GM20000 (cell line): ENCODE measurements at regions not wholly inside any gene's neighbourhood (a gene's known extent, or its start where the extent isn't known, plus 50 kb on each side); places are given as distances from the start of the nearest gene placed in this dataset.

Experiments
- DNase-seq: peaks from one replicate; pipeline ENCODE4 v3.0.0; 2012; ENCODE audit warnings: low spot score
- CTCF ChIP-seq: IDR thresholded peaks from 2 replicates; pipeline ENCODE4 v1.5.1; 2012; ENCODE audit warnings: mild to moderate bottlenecking, control low read depth; ENCODE audit errors: extremely low read depth, missing control alignments

DNA sequence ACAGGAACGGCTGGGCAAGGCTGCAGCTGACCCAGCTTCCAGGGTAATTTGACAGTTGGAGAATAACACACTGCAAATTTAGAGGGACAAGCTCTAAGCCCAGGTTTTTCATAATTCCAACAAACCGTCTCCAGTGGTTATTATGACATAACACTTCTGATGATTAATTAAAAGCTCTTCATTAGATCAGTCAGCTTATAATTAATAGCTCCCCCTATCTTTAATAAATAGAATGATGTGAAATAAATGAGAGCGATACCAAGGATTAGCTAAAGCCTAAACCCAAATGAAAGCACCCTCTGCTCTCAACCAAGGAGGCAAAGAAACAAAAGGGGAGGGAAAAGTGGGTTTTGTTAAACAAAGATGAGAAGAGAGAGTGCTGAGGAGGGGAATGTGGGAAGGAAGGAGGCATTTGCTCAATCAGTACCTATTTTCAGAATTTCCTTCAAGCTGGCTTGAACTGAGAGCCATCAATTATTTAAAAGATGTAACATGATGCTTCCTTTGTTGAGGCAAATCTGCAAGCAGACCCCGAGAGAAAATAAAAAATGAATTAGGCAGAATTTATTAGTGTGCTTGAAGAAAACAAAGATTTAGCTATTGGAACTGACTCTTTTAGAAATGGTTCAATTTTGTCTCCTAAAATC is 221.8 kb upstream of the ESRRG start:
- no peak for DNase-seq
- TF ChIP-seq CTCF: no peak

DNA sequence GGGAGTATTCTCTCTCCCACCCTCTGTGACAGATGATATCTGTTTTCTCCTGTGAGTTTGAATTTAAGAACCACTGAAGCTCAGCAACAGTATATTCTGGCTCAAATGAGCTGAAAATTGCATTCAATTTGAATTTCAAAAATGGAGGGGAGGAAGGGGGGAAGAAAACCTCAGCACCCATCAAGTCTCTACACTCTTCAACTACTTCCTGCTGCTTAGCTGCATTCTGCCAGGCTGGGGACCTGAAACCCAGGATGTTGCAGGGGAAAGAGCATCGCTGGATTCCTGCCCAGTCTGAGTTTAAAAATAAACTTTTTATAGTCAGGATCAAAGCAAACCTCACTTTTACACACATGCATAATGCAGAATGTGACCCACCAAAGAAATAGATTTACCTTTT is 214.3 kb upstream of the ESRRG start:
- DNase-seq: no peak
- no peak for TF ChIP-seq CTCF

DNA sequence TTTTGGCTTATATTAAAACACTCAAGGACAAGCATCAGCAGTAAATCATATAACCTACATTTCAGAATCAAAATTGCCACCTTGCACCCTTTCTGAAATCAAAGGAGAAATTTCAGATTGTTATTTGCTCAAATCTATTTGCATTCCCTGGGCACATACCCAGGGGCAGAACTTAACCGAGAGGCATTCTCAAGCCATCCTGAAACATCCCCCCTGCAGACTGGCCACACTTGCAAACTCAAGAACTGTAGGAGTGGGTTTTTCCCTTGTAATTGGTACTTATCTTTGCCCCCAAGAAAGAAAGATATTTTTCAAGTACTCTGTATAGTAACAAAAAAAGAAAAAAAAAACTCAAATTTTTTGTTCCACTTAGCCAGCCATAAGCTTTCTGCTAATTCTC is 213.6 kb upstream of the ESRRG start:
- no peak for DNase-seq
- TF ChIP-seq CTCF: no peak

GRCh38 chr1:216935901-216936300 is 212.7 kb upstream of the ESRRG start:
- TF ChIP-seq CTCF: no peak
- DNase-seq: no peak

GRCh38 chr1:216932424-216932823 is 209.2 kb upstream of the ESRRG start:
- DNase-seq: no peak
- TF ChIP-seq CTCF: no peak

GRCh38 chr1:216929870-216930582 is 206.8 kb upstream of the ESRRG start:
- no peak for TF ChIP-seq CTCF
- DNase-seq: no peak

DNA sequence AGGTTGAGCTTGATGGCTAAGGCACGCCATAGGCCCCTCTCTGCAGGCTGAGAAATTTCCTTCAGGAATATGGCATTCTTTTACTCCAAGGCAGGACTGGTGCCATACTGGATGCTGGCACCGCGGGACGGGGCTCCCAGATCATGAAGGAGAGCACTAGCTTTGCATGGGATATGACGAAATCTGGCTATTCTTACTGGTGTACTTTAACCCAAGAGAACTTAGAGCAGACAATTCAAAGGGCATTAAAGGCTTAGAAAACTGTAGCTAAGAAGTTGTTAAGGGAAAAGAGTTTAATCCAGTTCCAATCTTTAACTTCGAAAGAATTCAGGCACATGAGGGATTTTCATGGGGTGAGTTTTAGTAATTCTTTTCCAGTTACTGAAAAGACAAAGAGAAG is 204.4 kb upstream of the ESRRG start:
- no peak for DNase-seq
- no peak for TF ChIP-seq CTCF
